Ishikawa (cell line): ENCODE measurements at regions not wholly inside any gene's neighbourhood (a gene's known extent, or its start where the extent isn't known, plus 50 kb on each side); places are given as distances from the start of the nearest gene placed in this dataset.

Experiments
- CEBPB ChIP-seq: IDR thresholded peaks from 2 replicates; pipeline ENCODE4 v1.6.1; 2012
- EGR1 ChIP-seq: IDR thresholded peaks from 2 replicates; pipeline ENCODE4 v1.6.1; 2012
- EP300 ChIP-seq: IDR thresholded peaks from 2 replicates; pipeline ENCODE4 v1.6.1; 2012; ENCODE audit warnings: borderline replicate concordance
- FOXM1 ChIP-seq: IDR thresholded peaks from 2 replicates; pipeline ENCODE4 v1.6.1; 2012; ENCODE audit warnings: low read depth, borderline replicate concordance
- MAX ChIP-seq: IDR thresholded peaks from 2 replicates; pipeline ENCODE4 v1.6.1; 2012
- REST ChIP-seq: IDR thresholded peaks from 2 replicates; pipeline ENCODE4 v1.6.1; 2012; ENCODE audit warnings: low read depth, mild to moderate bottlenecking
- TAF1 ChIP-seq: IDR thresholded peaks from 2 replicates; pipeline ENCODE4 v1.6.1; 2012; ENCODE audit warnings: low read depth, mild to moderate bottlenecking
- YY1 ChIP-seq: IDR thresholded peaks from 2 replicates; pipeline ENCODE4 v1.6.1; 2012; ENCODE audit warnings: low read depth
- ZBTB7A ChIP-seq: IDR thresholded peaks from 2 replicates; pipeline ENCODE4 v1.6.1; 2012; ENCODE audit warnings: low read depth

GRCh38 chr12:123066384-123066710, 84.5 kb downstream of the PITPNM2 start:
- TF ChIP-seq FOXM1 (no peak), REST (no peak), CEBPB (no peak), EGR1 (no peak), TAF1 (no peak), MAX (no peak), EP300 (no peak), YY1 (no peak), ZBTB7A (no peak)
